ENCODE measurements at regions not wholly inside any gene's neighbourhood (a gene's known extent, or its start where the extent isn't known, plus 50 kb on each side); places are given as distances from the start of the nearest gene placed in this dataset.
A peak's percentile ranks its signal among the peaks of the same experiment; 100 is the strongest.

DNA sequence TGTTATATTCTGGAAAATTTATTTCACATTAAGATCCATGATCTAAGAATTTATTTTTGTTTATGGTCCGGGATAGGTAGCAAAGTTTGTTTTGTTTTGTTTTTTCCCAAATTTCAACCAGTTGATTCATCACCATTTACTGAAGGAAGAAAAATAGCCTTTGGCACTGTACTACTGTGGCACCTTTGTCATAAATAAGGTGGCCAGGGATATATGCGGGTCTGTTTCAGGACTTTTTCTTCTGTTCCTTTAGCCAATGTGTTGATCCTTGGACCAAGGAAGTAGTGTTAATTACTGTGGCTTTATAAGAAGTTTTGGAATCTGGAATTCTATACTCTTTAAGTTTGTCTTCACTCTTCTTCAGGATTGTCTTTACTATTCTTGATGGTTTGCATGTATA lies 171.7 kb downstream of the FAXC start:
- Mint-ChIP-seq H3K4me3 (ENCODE audit: unreplicated experiment) (no peak overlapping the region), H3K27ac (ENCODE audit: low read depth, unreplicated experiment) (no peak overlapping the region), H3K27me3 (ENCODE audit: insufficient read depth, unreplicated experiment) (peaks cover 9% of the 10 kb centered on the region), H3K9me3 (ENCODE audit: unreplicated experiment) (peaks cover 13% of the 10 kb centered on the region), H3K36me3 (ENCODE audit: insufficient read depth, unreplicated experiment) (no peaks in the 10 kb centered on the region), H3K4me1 (ENCODE audit: insufficient read depth, unreplicated experiment) (no peaks in the 10 kb centered on the region)
- TF ChIP-seq, protein P1, sequence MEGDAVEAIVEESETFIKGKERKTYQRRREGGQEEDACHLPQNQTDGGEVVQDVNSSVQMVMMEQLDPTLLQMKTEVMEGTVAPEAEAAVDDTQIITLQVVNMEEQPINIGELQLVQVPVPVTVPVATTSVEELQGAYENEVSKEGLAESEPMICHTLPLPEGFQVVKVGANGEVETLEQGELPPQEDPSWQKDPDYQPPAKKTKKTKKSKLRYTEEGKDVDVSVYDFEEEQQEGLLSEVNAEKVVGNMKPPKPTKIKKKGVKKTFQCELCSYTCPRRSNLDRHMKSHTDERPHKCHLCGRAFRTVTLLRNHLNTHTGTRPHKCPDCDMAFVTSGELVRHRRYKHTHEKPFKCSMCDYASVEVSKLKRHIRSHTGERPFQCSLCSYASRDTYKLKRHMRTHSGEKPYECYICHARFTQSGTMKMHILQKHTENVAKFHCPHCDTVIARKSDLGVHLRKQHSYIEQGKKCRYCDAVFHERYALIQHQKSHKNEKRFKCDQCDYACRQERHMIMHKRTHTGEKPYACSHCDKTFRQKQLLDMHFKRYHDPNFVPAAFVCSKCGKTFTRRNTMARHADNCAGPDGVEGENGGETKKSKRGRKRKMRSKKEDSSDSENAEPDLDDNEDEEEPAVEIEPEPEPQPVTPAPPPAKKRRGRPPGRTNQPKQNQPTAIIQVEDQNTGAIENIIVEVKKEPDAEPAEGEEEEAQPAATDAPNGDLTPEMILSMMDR (IDR thresholded peaks at IDR 0.05; ENCODE audit: unreplicated experiment), result no peak
- intact Hi-C loops (cut with micrococcal nuclease), result no loop called here
- ChIA-PET POLR2A (no interaction called here), CTCF (interaction anchor here (0.7 kb wide), 1 partner anchor 30 kb away, joined by 5 read pairs; no protein-coding TSS in a partner anchor)
- BruUV-seq (replicated peaks), result no TSS peak
- DNase-seq (ENCODE audit: unreplicated experiment), result no peak

- Mint-ChIP-seq H3K27me3 (ENCODE audit: insufficient read depth, unreplicated experiment) (peaks cover 37% of the 10 kb centered on the region), H3K4me3 (ENCODE audit: unreplicated experiment) (no peak overlapping the region), H3K4me1 (ENCODE audit: insufficient read depth, unreplicated experiment) (no peaks in the 10 kb centered on the region), H3K9me3 (ENCODE audit: unreplicated experiment) (no peaks in the 10 kb centered on the region), H3K27ac (ENCODE audit: low read depth, unreplicated experiment) (no peak overlapping the region), H3K36me3 (ENCODE audit: insufficient read depth, unreplicated experiment) (no peaks in the 10 kb centered on the region)
- ChIA-PET POLR2A (no interaction called here), CTCF (interaction anchor here (0.5 to 0.8 kb wide), 2 partner anchors 16 to 227 kb away, joined by 3 to 4 read pairs; no protein-coding TSS in a partner anchor)
- intact Hi-C loops (cut with micrococcal nuclease), result no loop called here
- no peak for DNase-seq (ENCODE audit: unreplicated experiment)
- no TSS peak for BruUV-seq (replicated peaks)
- TF ChIP-seq, protein P1 (IDR thresholded peaks at IDR 0.05; ENCODE audit: unreplicated experiment), result no peak
Observed at GRCh38 chr6:99165838-99166237, 183.6 kb downstream of the FAXC start.

- ChIA-PET POLR2A (interaction anchor here (0.6 kb wide), 1 partner anchor 241 kb away, joined by 3 read pairs; the partner anchor contains the start of gene COQ3), CTCF (interaction anchor here (0.6 to 8.4 kb wide), 14 partner anchors 11 to 789 kb away, joined by 3 to 72 read pairs (median 4); no protein-coding TSS in a partner anchor)
- no peak overlapping the region for H3K4me3 Mint-ChIP-seq (ENCODE audit: unreplicated experiment)
- no peaks in the 10 kb centered on the region for H3K9me3 Mint-ChIP-seq (ENCODE audit: unreplicated experiment)
- BruUV-seq (replicated peaks), result no TSS peak
- peaks cover 48% of the 10 kb centered on the region for H3K27me3 Mint-ChIP-seq (ENCODE audit: insufficient read depth, unreplicated experiment)
- no peak for DNase-seq (ENCODE audit: unreplicated experiment)
- no peak overlapping the region for H3K27ac Mint-ChIP-seq (ENCODE audit: low read depth, unreplicated experiment)
- TF ChIP-seq, protein P1 (IDR thresholded peaks at IDR 0.05; ENCODE audit: unreplicated experiment), result no peak
- H3K4me1 Mint-ChIP-seq (ENCODE audit: insufficient read depth, unreplicated experiment), result no peaks in the 10 kb centered on the region
- intact Hi-C loops (cut with micrococcal nuclease), result loop anchor here (1.0 kb wide), 1 partner anchor 90 kb away; no protein-coding TSS in a partner anchor
- H3K36me3 Mint-ChIP-seq (ENCODE audit: insufficient read depth, unreplicated experiment), result no peaks in the 10 kb centered on the region
Observed at GRCh38 chr6:99152347-99152643, 197.2 kb downstream of the FAXC start.

DNA sequence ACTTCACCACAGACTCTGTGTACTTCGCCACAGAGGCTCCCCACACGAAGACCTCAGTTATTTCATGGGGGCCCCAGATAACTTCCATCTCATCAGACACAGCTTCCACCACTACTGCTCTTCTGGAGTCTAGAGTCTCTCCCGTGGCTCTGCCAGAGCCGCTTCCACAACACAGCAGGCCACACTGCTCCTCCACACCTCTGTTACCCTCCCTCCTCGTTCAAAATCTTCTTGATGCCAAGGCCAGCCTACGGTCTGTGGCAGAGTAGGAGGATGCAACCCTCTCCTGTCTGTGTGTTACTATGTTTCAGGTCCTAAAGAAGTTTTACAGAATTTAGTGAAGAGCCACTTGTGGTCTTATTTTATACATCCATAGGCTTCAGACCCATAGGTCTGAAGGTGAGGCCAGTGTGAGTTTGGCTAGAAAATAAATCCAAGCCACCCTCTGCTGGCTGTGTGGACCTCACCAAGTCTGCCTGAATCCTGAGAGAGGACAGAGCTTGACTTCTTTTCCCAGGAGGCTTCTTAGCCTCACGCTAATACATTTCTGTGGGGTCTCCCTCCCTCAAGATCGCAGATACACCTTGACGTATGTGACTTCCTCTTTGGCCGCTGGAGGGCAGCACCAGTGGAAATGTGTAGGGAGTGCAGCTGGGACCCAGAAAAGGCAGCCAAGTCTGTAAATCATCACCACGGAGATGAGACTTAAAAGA lies 197.7 kb downstream of the FAXC start:
- TF ChIP-seq, protein P1 (IDR thresholded peaks at IDR 0.05; ENCODE audit: unreplicated experiment), result peak; percentile 53
- BruUV-seq (replicated peaks), result no TSS peak
- no peak overlapping the region for H3K4me3 Mint-ChIP-seq (ENCODE audit: unreplicated experiment)
- POLR2A ChIA-PET, result interaction anchor here (0.6 kb wide), 1 partner anchor 242 kb away, joined by 3 read pairs; the partner anchor contains the start of gene COQ3
- intact Hi-C loops (cut with micrococcal nuclease), result loop anchor here (1.0 kb wide), 1 partner anchor 91 kb away; no protein-coding TSS in a partner anchor
- H3K27me3 Mint-ChIP-seq (ENCODE audit: insufficient read depth, unreplicated experiment), result peaks cover 48% of the 10 kb centered on the region
- CTCF ChIA-PET, result interaction anchor here (0.5 to 8.4 kb wide), 19 partner anchors 11 to 788 kb away, joined by 3 to 72 read pairs (median 3); no protein-coding TSS in a partner anchor
- DNase-seq (ENCODE audit: unreplicated experiment), result peak; percentile 69
- no peaks in the 10 kb centered on the region for H3K36me3 Mint-ChIP-seq (ENCODE audit: insufficient read depth, unreplicated experiment)
- no peak overlapping the region for H3K27ac Mint-ChIP-seq (ENCODE audit: low read depth, unreplicated experiment)
- no peaks in the 10 kb centered on the region for H3K4me1 Mint-ChIP-seq (ENCODE audit: insufficient read depth, unreplicated experiment)
- H3K9me3 Mint-ChIP-seq (ENCODE audit: unreplicated experiment), result no peaks in the 10 kb centered on the region

Data from MCF 10A (cell line).